MCF 10A (cell line): ENCODE measurements at regions not wholly inside any gene's neighbourhood (a gene's known extent, or its start where the extent isn't known, plus 50 kb on each side); places are given as distances from the start of the nearest gene placed in this dataset.

Experiments used
- BruUV-seq: library from RNA; stranded (reverse); fragments of 400-500 nt; replicated peaks from 2 replicates; lab custom pipeline; 2021; lab: Mats Ljungman, UMichigan
- CTCF ChIA-PET: fragments of 300-600 bp; sonication (Branson Sonifier 250); formaldehyde crosslinking; extraction: SDS; loops from one replicate; lab custom pipeline; 2021; ENCODE audit warnings: antibody characterized with exemption, inconsistent platforms; lab: Yijun Ruan, JAX
- POLR2A ChIA-PET: fragments of 300-600, 350-650 bp; sonication (Branson Sonifier 250); formaldehyde crosslinking; extraction: SDS; loops from one replicate; lab custom pipeline; 2020; ENCODE audit warnings: antibody characterized with exemption, inconsistent platforms; lab: Yijun Ruan, JAX
- DNase-seq: peaks from one replicate; pipeline ENCODE4 v3.0.0-alpha.2; 2018; ENCODE audit not compliant: unreplicated experiment
- H3K27ac Mint-ChIP-seq: one replicate; pipeline ENCODE4 v1.8.0; 2022; ENCODE audit warnings: mild to moderate bottlenecking, low read depth, mixed read lengths; ENCODE audit not compliant: unreplicated experiment
- H3K27me3 Mint-ChIP-seq: one replicate; pipeline ENCODE4 v1.8.0; 2022; ENCODE audit warnings: mixed read lengths; ENCODE audit not compliant: insufficient read depth, unreplicated experiment
- H3K36me3 Mint-ChIP-seq: one replicate; pipeline ENCODE4 v1.8.0; 2022; ENCODE audit warnings: mild to moderate bottlenecking, moderate library complexity, mixed read lengths; ENCODE audit not compliant: insufficient read depth, unreplicated experiment
- H3K4me1 Mint-ChIP-seq: one replicate; pipeline ENCODE4 v1.8.0; 2022; ENCODE audit warnings: mixed read lengths; ENCODE audit not compliant: insufficient read depth, unreplicated experiment
- H3K4me3 Mint-ChIP-seq: one replicate; pipeline ENCODE4 v1.8.0; 2022; ENCODE audit warnings: mild to moderate bottlenecking, moderate library complexity, mixed read lengths; ENCODE audit not compliant: unreplicated experiment
- H3K9me3 Mint-ChIP-seq: one replicate; pipeline ENCODE4 v1.8.0; 2022; ENCODE audit warnings: mixed read lengths; ENCODE audit not compliant: unreplicated experiment
- intact Hi-C: fragments of 100-400 bp; cut with micrococcal nuclease; formaldehyde crosslinking; loops from 2 replicates; pipeline ENCODE4 v1.14.1; 2022
- TF ChIP-seq, protein P1 (sequence below): fragments of 200-600 bp; IDR thresholded peaks from one replicate; pipeline ENCODE4 v1.8.0; 2022; ENCODE audit warnings: antibody characterized with exemption, mild to moderate bottlenecking; ENCODE audit not compliant: unreplicated experiment

- Mint-ChIP-seq H3K9me3 (no peaks in the 10 kb centered on the region), H3K27ac (no peak overlapping the region), H3K36me3 (no peaks in the 10 kb centered on the region), H3K4me3 (no peak overlapping the region), H3K27me3 (no peaks in the 10 kb centered on the region), H3K4me1 (no peaks in the 10 kb centered on the region)
- DNase-seq, result no peak
- TF ChIP-seq, protein P1, sequence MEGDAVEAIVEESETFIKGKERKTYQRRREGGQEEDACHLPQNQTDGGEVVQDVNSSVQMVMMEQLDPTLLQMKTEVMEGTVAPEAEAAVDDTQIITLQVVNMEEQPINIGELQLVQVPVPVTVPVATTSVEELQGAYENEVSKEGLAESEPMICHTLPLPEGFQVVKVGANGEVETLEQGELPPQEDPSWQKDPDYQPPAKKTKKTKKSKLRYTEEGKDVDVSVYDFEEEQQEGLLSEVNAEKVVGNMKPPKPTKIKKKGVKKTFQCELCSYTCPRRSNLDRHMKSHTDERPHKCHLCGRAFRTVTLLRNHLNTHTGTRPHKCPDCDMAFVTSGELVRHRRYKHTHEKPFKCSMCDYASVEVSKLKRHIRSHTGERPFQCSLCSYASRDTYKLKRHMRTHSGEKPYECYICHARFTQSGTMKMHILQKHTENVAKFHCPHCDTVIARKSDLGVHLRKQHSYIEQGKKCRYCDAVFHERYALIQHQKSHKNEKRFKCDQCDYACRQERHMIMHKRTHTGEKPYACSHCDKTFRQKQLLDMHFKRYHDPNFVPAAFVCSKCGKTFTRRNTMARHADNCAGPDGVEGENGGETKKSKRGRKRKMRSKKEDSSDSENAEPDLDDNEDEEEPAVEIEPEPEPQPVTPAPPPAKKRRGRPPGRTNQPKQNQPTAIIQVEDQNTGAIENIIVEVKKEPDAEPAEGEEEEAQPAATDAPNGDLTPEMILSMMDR, result no peak
- intact Hi-C loops, result no loop called here
- ChIA-PET POLR2A (no interaction called here), CTCF (no interaction called here)
- no TSS peak for BruUV-seq
These were observed 140.9 kb downstream of the PMP22 start for GRCh38 chr17:15124264-15124595.

DNA sequence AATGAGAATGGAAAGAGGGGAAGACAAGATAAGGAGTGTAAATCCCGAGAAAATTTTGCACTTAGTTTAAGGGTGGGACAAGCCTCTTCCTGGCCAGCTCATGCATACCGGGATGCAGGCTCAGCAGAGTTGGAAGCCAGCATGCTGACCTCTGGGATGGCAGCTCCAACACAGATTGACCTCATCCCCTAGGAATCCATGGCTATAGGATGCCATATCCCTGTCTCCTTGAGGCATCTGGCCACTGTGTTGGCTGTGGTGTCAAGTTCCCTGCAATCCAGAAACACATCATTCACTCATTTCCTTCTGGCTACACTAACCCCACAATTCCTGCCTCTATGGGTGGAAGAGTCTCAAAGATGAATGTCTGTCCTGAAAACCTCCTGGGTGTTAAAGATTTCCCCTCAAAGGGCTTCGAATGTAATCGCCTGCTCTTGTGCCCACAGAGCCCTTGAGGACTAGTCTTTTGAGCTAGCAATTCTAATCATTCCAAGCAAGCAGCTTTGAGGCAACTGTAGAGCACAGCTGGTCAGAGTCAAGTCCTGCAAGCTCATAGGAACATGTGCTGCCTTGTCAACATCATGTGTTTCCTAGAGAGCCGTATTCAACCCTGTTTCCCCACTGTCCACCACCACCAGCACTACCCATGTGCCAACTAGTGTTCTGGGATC, 141.4 kb downstream of the PMP22 start:
- BruUV-seq, result no TSS peak
- no peak for DNase-seq
- Mint-ChIP-seq H3K4me1 (no peaks in the 10 kb centered on the region), H3K9me3 (no peaks in the 10 kb centered on the region), H3K4me3 (no peak overlapping the region), H3K27me3 (no peaks in the 10 kb centered on the region), H3K27ac (no peak overlapping the region), H3K36me3 (no peaks in the 10 kb centered on the region)
- POLR2A ChIA-PET, result no interaction called here
- intact Hi-C loops, result no loop called here
- CTCF ChIA-PET, result no interaction called here
- TF ChIP-seq, protein P1, result no peak

GRCh38 chr17:15122857-15123256, 142.3 kb downstream of the PMP22 start:
- Mint-ChIP-seq H3K9me3 (no peaks in the 10 kb centered on the region), H3K36me3 (no peaks in the 10 kb centered on the region), H3K4me3 (no peak overlapping the region), H3K4me1 (no peaks in the 10 kb centered on the region), H3K27ac (no peak overlapping the region), H3K27me3 (no peaks in the 10 kb centered on the region)
- POLR2A ChIA-PET, result no interaction called here
- CTCF ChIA-PET, result no interaction called here
- BruUV-seq, result no TSS peak
- intact Hi-C loops, result no loop called here
- DNase-seq, result no peak
- TF ChIP-seq, protein P1, result no peak

GRCh38 chr17:15121426-15121825, 143.7 kb downstream of the PMP22 start:
- CTCF ChIA-PET, result interaction anchor here (1.5 kb wide), 1 partner anchor 50 kb away, joined by 5 read pairs; no protein-coding TSS in a partner anchor
- TF ChIP-seq, protein P1, result no peak
- intact Hi-C loops, result no loop called here

More at GRCh38 chr17:15121426-15121825, 143.7 kb downstream of the PMP22 start:
- Mint-ChIP-seq H3K4me1 (no peaks in the 10 kb centered on the region), H3K27ac (no peak overlapping the region), H3K4me3 (no peak overlapping the region), H3K36me3 (no peaks in the 10 kb centered on the region), H3K27me3 (no peaks in the 10 kb centered on the region), H3K9me3 (peaks cover 6% of the 10 kb centered on the region)
- no TSS peak for BruUV-seq
- POLR2A ChIA-PET, result no interaction called here
- peak; percentile 7 for DNase-seq
